Activated CD4-positive, alpha-beta T cell treated with anti-CD3 and anti-CD28 coated beads, Interleukin-10, Interleukin-2, amounts not matched to agents 100 ng/mL and 50 ng/mL, durations not matched to agents 16 hours and 8 hours (primary cell): ENCODE measurements at regions not wholly inside any gene's neighbourhood (a gene's known extent, or its start where the extent isn't known, plus 50 kb on each side); places are given as distances from the start of the nearest gene placed in this dataset.

Experiments used
- DNase-seq: peaks from one replicate; pipeline ENCODE4 v3.0.0-alpha.2; 2020

DNA sequence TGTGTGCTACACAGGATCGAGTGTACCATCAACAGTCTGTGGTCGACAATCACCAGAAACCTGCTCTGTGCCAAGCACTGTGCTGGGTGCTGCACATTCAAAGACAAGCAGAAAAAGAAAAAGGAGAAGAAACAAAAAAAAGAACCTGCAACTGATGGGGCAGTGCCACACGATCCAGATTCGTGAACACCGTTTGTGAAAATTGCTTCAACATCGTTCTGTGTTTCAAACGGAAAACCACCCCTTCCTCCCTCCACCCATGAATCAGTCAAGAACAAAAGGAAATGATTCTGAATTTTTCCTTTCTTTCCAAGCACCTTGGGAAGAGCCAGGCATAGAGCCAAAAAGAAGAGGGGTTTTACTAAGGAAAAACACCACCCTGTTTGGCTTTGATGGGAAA is 129.2 kb upstream of the ARID1B start:
- DNase-seq, result no peak

DNA sequence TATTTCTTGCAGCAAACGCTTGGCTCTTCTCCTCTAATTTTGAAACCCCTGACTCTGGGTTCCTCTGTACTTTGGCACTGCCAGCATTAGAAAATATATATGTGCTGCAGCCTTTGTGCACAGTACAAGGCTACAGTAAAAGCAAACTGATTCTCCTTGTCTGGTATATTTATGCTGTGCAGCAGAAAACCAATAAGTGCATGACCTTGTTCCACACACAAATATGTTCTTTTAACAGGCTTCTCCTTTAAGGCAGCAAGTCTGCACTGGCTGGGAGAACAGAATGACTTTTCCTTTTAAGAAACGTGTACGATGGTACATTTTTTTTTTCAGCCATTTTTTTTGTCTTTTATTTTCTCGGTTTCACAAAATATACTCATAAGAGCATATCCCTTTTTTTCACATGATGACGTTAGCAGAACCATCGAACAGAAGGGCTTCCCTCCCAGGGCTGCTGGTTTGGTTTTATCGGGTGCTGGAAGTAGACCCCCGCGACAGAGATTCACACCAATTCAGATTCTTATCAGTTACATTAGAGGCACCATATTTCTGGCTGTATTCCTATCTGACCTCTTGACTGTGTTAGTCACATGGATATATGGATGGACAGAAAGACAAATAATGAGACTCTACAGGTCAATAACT is 129.9 kb upstream of the ARID1B start:
- DNase-seq, result no peak

DNA sequence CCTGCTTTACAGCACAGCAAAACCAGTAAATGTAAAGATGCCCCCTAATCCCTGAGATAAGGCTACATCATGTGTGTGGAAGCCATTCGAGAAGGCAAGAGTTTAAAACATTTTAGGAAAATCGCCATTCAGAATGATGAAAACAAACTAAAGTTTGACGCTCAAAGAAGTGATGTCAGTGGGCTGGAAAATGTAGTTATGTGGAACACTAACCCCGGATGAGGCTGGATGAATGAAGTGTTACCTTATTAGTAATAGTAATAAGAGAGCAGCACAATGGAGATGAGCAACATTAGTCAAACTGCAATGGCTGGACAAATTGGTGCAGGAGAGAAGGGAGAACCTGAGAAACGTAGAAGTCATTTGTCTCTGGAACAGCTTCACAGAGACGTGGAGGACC is 130.7 kb upstream of the ARID1B start:
- DNase-seq, result no peak

DNA sequence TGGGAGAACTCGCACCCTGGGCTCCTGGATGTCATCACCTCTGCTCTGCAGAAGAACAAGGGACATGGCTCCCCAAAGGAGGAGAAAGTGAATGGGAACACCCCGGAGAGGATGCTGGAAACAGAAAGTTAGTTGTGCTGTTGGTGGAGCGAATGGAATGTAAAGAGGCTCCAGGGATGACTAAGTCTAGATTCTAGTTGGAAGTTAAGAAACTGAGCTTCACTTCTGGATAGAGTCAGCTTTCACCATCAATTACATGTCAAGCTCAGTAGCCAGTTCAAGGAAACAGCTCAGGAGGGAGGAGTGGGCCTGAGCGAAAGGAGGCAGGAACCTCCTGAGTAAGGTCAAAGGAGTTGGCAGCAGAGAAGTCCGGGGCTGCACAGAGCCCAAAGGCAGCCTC is 132.1 kb upstream of the ARID1B start:
- DNase-seq, result no peak

DNA sequence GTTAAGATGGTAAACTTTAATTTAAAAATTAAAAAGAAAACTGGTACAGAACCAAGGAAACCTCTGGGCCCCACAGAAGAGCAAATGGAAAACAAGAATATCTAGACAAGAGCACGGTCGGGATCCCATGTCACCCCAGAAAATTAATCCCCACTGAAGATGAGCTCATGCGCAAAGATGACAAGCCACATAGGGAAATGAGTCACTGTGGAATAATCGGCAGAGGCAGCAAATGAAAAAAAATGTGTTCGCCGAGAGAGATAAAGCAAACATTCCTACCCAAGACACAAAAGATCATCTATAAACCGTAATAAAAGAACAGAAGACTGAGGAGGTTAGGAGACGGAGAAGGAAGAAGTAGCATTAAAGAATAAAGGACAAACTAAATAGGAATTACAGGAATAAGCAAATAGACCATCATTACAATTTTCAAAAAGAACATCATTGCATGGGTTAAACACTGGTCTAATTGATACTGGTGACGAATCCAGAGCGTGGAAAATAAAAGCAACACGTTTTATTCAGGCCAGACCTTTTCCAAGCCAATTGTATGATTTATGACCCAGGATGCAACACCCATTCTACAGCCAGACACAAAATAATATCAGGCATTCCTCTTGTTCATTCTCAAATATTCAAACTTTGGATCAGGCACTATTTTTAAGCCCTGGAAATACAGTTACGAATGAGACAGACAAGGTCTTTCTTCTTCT is 138.0 kb upstream of the ARID1B start:
- no peak for DNase-seq

DNA sequence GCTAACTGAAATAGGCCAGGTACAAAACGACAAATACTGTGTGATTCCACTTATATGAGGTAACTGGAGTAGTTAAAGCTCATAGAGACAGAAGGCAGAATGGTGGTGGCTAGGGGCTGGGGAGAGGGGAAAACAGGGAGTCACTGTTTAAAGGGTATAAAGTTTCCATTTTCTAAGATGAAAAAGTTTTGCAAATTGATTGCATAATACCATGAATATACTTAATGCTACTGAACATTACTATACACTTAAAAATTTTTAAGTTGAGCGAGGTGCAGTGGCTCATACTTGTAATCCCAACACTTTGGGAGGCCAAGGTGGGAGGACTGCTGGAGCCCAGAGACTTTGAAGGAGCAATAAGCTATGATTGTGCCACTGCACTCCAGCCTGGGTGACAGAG is 138.6 kb upstream of the ARID1B start:
- no peak for DNase-seq

DNA sequence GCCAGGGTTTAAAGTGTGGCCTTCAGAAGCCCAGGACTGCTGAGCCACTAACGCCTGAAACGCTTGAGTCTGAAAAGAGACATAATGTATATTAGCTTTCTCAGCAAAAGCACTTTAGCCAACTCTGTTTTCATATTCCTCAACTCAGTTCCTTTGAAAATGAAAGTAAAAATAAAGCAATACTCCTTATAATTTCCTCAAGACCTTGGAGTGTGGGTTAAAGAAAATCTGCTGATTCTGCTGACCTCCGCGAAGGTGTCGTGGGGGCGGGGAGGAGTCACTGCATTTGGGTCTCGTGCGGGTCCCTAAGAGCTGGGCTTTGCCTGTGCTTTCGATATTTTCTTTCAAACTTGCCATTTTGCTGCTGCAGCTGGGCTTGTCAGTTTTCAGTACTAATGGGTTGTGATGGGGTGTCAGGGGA is 142.2 kb upstream of the ARID1B start:
- no peak for DNase-seq

DNA sequence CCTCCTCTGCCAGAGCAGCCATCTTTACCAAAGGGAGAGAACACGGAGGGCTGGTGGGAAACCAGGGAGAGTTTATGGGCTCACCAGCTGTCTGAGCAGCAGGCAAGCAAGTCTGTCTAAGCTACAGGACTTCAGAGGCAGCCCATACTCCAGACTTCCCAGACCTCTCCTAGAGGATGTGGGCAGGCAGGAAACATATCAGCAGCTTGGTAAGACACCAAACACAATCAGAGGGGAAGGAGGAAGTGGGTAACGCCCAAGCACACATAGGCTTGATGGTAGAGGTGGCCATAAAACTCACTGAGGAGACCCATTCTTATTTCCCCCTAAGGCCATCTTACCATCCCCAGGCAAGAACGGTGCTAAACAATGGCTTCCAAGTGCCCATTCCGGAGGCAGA is 143.1 kb upstream of the ARID1B start:
- DNase-seq, result no peak

DNA sequence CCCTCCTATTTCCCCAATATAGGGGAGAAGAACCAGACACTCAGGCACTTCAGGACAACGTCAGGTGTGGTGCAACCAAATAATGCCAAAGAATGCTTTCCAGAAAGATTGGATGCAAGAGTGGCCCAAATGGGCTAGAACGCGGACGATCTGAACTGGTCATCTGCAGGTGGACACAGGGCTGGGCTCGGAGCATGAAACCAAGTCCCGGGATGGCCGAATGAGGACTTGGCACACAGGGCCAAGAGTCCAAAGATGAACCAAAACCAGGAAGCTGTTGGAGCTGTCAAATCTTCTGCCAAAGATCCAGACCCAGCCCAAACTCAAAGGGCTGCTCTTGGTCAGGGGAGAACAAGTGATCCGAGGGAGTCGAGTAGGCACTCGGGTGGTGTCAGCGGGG is 143.9 kb upstream of the ARID1B start:
- no peak for DNase-seq

DNA sequence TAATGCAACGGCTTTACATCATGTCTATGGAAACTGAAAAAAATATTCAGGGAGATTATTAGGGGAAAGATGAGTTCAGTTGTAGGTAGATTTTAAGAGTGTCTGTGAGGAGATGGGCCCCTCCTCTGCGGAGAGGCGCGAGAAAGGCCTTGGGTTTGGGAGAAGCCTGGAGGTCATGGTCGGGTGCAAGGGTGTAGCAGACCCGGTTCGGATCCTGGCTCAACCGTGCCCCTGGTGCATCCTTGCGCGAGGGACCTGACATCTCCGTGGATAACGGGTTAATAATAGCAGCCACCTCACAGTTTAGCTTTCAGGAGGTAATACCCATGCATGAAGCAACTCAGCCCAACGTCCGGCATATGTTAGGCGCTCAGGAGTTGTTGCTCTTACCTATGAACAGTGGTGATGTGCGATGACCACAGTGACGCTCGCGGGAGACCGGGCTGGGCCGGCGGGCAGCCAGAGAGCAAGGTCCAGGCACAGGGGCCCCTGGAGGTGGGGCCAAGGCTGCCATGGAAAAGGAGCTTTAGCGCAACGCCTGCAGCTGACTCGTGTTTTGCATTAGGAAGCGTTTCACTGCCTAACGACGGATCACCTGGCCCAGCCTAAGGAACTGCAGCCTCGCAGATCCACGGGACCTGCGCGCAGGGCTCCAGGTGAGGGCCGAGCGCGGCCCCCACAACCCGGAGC is 146.4 kb upstream of the ARID1B start:
- no peak for DNase-seq

DNA sequence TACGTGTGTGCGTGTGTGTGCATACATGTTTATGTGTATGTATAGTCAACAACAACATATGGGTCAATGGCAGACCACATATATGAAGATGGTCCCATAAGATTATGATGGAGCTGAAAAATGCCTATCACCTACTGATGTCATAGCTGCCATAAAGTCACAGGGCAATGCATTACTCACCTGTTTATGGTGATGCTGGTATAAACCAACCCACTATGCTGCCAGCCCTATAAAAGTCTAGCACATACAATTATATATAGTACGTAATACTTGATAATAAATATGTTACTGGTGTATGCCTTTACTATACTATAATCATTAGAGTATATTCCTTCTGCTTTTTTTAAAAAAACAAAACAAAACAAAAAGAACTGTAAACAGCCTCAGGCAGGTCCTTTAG is 148.4 kb upstream of the ARID1B start:
- no peak for DNase-seq

DNA sequence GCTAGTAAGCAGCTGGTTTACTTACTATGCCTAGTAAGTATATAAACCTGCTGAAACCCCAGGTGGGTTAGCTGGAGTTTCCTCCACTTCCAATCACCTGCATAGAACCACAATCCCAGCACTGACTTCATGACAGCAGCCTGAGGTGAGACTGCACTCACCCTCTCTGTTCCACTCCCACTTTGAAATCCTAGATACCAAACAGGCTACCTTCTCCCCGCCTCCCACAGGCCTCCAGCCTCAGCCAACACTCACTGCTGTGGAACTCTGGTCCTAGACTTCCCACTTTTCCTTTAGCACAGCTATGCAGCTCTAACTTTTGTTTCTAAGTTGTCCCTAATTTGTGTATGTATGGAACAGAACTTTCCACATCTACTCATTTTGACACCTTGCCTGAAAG is 149.7 kb upstream of the ARID1B start:
- no peak for DNase-seq

DNA sequence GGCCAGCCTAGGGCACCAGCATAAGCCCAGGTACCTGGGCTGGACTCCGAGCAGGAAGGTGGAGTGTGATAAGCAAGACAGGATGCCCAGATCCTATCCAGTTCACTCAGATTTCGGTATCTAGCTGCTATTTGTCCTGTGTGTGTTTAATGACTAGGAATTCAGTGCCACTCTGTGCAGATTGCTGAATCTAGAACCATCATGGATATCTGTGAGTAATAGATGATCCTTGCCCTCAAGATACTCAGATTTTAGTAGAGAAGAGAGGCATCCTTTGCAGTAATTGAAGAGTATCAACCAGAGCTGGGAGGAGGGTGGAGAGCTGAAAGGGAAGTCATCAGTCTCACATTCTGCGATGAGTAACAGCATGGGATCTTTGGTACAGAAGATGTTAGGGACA is 155.0 kb upstream of the ARID1B start:
- DNase-seq, result no peak

DNA sequence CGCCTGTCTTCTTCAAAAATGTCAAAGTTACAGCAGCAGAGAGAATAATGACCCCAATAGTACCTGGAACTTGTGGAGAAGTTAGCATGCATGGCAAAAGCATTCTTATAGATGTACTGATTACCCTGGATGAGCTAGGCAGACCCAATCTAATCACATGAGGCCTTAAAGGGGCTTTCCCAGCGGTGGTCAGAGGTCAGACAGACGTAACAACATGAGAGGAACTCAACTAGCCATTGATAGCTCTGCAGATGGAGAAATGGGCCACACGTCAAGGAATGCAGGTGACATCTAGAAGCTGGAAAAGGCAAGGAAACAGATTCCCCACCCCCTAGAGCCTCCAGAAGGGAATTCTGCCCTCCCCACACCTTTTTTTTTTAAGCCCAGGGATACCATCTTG is 156.8 kb upstream of the ARID1B start:
- DNase-seq, result no peak

DNA sequence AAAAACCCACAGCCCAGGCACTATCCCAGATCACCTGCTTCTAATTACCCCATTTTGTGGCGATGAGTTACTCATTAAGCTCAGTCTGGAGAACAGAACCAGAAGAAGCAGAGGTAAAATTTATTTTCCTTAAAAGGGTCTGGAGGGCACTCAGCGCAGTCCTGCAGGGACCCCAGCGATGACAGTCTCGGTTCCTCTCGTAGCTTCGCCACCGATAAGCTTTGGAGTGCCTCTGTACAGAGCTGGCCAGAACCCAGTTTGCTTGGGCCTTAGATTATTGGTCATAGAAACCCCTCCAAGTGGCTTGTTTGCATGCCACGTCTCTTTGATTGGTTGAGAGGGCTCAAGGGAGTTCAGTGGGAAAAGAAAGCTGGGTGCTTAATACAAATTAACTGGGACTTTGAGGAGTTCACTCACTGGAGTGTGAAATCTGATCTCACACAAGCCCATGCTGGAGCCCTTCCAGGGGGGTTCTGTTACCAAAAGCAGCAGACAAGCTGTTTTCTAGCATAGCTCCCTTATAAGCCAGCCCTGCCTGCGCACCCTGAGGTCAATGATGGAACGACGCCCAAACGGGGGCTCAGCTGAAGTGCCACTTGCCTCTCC is 158.5 kb upstream of the ARID1B start:
- DNase-seq, result no peak

DNA sequence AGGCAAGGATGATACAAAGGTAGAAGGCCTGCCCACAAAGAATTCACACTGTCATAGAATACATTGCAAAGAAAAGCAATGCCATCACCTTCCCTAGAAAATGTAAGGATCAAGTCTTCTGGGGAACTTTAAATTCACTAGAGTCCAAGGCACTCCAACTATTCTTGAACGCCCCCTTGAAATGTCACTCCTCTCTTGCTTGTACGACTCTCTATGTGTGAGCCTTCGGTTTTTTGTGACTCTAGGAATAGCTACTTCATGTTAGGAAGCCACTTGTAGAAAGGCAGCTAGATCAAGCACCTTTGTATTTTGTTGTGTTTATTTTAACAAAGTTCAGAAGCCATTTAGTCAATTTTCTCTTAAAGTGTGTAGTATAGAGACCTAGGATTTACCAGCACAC is 159.2 kb upstream of the ARID1B start:
- no peak for DNase-seq

DNA sequence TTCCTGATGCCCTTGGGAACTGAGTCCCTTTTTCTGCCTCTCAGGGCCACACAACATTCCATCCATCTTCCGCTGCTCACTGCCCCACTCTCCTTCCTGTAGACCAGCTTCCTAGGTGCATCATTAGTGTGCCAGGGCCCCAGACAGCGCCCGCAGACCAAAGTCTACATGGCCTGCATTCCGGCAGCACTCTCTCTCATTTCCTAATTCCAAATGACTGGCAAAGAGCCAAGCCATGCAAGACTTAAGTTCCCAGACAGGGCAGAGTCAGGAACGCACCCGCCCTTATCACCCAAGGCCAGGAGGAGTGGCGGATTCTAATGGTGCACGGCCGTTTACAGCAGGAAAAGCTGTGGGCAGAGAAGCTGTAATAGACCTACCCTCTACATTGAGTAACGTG is 159.8 kb upstream of the ARID1B start:
- no peak for DNase-seq

DNA sequence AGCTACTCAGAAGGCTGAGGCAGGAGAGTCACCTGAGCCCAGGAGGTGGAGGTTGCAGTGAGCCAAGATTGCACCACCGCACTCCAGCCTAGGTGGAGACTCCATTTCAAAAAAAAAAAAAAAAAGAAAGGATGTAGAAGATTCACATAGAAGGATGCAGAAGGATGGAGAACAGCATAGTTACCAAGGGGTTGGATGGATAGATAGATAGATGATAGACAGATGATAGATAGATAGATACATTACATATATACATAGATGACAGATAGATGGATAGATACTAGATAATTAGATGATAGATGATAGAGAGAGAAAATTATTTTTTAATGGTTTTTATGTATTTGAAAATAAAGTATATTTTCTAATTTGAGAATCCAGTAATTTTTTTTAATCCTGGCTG is 160.7 kb upstream of the ARID1B start:
- no peak for DNase-seq

DNA sequence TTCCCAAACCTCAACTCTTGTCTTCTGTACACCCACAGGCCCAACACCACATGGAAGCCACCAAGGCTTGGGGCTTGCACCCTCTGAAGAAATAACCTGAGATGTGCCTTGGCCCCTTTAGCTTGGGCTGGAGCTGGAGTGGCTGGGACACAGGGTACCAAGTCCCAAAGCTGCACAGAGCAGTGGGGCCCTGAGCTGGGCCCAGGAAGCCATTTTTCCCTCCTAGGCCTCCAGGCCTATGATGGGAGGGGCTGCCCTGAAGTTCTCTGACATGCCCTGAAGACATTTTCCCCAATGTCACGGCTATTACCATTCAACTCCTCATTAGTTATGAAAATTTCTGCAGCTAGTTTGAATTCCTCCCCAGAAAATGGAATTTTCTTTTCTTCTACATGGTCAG is 163.2 kb upstream of the ARID1B start:
- no peak for DNase-seq

DNA sequence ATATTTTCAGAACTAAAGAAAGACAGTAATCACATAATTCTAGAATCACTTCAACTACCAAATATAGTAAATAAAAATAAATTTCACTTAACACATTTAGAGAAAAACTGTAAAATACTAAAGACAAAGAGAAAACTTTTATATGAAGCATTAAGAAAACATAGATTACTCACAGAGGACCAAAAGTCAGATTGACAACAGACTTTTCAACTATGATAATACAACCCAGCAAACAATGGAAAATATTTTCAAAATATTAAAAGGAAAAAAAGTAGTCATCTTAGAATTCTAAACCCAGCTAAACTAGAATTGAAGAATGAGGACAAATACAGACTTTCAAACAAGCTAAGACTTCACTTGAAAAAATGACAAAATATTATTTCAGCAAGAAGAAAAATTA is 164.8 kb upstream of the ARID1B start:
- no peak for DNase-seq

DNA sequence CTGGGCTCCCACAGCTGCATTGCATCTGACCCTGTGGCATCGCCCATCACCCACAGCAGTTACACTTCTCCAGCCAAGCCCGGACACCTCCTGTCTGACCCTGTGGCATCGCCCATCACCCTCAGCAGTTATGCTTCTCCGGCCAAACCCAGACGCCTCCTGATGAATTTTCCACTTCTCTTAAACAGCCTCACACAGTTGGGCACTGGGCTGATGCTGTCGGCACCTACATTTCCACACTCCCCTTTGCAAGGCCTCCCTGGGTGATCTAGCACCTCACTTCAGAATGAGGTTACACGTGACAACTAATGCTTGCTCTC is 175.2 kb upstream of the ARID1B start:
- DNase-seq, result no peak

DNA sequence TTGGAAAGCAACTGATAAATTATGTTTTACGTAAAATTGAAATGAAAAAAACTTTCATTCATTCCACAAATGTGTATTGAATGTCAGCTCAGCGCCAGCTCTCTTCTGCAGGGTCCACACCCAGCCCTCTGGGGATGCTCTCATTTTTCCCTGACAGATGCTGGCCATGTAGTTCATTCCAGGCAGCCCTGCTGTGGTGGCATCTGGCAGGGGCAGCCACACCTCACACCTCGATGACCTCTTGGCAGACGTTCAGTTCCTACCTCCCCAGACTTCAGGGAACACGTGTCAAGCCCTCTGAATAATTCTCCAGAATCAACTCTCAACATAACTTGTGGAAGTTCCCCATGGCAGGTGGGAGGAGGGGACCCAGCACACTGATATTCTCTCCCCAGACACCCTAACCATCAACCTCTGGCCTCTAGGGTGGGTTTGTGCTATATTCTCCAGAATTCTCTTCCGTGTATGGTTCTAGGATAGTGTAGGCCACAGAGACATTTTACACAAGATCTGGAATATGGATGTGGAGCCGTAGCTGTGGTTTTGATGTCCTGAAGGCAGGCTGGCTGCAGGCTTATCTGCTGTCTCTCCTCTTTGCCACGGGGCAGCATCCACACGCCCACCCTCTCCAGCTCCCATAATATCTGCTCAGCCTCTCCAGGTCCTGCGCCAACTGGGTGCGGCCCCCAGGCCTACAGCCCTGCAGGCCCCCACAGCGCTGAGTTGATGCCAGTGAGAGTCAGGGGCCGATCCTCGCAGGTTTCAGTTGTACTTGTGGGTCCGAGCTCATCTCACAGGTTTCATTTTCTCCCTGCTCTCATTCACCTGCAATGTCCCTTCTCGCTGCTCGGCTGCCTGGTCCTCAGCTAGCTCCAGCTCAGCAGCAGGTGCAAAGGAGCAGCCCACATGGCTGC is 175.8 kb upstream of the ARID1B start:
- no peak for DNase-seq

DNA sequence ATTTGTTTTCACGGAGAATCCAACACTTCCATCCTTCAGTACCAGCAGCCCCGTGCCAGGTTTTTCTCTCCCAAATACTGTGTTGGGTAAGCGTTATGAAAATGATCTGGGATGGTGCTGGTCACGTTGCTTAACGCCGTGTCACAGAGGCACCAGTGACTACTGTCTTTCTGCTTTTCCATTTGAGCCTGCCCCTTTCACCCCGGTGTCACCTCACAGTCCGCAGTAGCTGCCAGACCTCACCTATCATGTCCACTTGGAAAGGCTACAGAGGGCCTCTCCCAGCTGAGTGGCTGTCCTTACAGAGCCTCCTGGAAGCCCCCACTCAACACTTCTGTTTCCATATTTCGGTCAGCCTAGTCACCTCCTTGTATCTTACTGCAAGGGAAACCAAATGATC is 176.5 kb upstream of the ARID1B start:
- DNase-seq, result no peak
